ENCODE measurements at regions not wholly inside any gene's neighbourhood (a gene's known extent, or its start where the extent isn't known, plus 50 kb on each side); places are given as distances from the start of the nearest gene placed in this dataset.

GRCh38 chr14:85336817-85337216, 193.1 kb upstream of the FLRT2 start:
- Histone ChIP-seq H3K9me3 (ENCODE audit: low read depth) (no peaks in the 10 kb centered on the region), H3K4me2 (no peak overlapping the region), H4K20me1 (ENCODE audit: insufficient read depth, poor library complexity, severe bottlenecking) (no peaks in the 10 kb centered on the region), H3K9me2 (replicated peaks; ENCODE audit: insufficient read depth) (no peaks in the 10 kb centered on the region), H3K4me3 (no peak overlapping the region), H3K79me2 (no peaks in the 10 kb centered on the region), H3K27me3 (no peaks in the 10 kb centered on the region), H2AFZ (no peak overlapping the region), H3K27ac (no peak overlapping the region), H3K36me3 (replicated peaks; ENCODE audit: insufficient read depth, low read depth) (no peaks in the 10 kb centered on the region), H3K4me1 (ENCODE audit: insufficient read depth) (no peaks in the 10 kb centered on the region)
- no peak for DNase-seq (ENCODE audit: low spot score)
- TF ChIP-seq CTCF (IDR thresholded peaks at IDR 0.05; ENCODE audit: poor library complexity) (no peak), EZH2phosphoT487 (IDR thresholded peaks at IDR 0.05; ENCODE audit: low read depth, severe bottlenecking, unreplicated experiment) (no peak), EZH2 (IDR thresholded peaks at IDR 0.05; ENCODE audit: borderline replicate concordance) (no peak)
- WGBS (ENCODE audit: low lambda C conversion rate, missing lambda C conversion rate) = 80% methylated on average over 5 of the region's 5 CpGs

- Histone ChIP-seq H3K9me3 (ENCODE audit: low read depth) (no peaks in the 10 kb centered on the region), H3K4me1 (ENCODE audit: insufficient read depth) (no peaks in the 10 kb centered on the region), H2AFZ (no peak overlapping the region), H4K20me1 (ENCODE audit: insufficient read depth, poor library complexity, severe bottlenecking) (no peaks in the 10 kb centered on the region), H3K4me2 (no peak overlapping the region), H3K4me3 (no peak overlapping the region), H3K27ac (no peak overlapping the region), H3K27me3 (no peaks in the 10 kb centered on the region), H3K79me2 (no peaks in the 10 kb centered on the region), H3K9me2 (replicated peaks; ENCODE audit: insufficient read depth) (no peaks in the 10 kb centered on the region), H3K36me3 (replicated peaks; ENCODE audit: insufficient read depth, low read depth) (no peaks in the 10 kb centered on the region)
- no peak for DNase-seq (ENCODE audit: low spot score)
- no peak for TF ChIP-seq EZH2 (IDR thresholded peaks at IDR 0.05; ENCODE audit: borderline replicate concordance)
- no peak for TF ChIP-seq EZH2phosphoT487 (IDR thresholded peaks at IDR 0.05; ENCODE audit: low read depth, severe bottlenecking, unreplicated experiment)
- no peak for TF ChIP-seq CTCF (IDR thresholded peaks at IDR 0.05; ENCODE audit: poor library complexity)
- 70% methylated on average over 2 of the region's 2 CpGs for WGBS (ENCODE audit: low lambda C conversion rate, missing lambda C conversion rate)
These were observed 191.0 kb upstream of the FLRT2 start for GRCh38 chr14:85338895-85339294.

GRCh38 chr14:85342858-85343607, 186.9 kb upstream of the FLRT2 start:
- WGBS (ENCODE audit: low lambda C conversion rate, missing lambda C conversion rate) = 93% methylated on average over 3 of the region's 3 CpGs
- H3K79me2 ChIP-seq = no peaks in the 10 kb centered on the region
- TF ChIP-seq EZH2 (IDR thresholded peaks at IDR 0.05; ENCODE audit: borderline replicate concordance) (no peak), CTCF (IDR thresholded peaks at IDR 0.05; ENCODE audit: poor library complexity) (no peak), EZH2phosphoT487 (IDR thresholded peaks at IDR 0.05; ENCODE audit: low read depth, severe bottlenecking, unreplicated experiment) (no peak)

More at GRCh38 chr14:85342858-85343607, 186.9 kb upstream of the FLRT2 start:
- Histone ChIP-seq H2AFZ (no peak overlapping the region), H3K27me3 (no peaks in the 10 kb centered on the region), H3K9me3 (ENCODE audit: low read depth) (no peaks in the 10 kb centered on the region), H3K9me2 (replicated peaks; ENCODE audit: insufficient read depth) (no peaks in the 10 kb centered on the region), H3K4me1 (ENCODE audit: insufficient read depth) (no peaks in the 10 kb centered on the region), H3K4me3 (no peak overlapping the region), H3K27ac (no peak overlapping the region), H3K4me2 (no peak overlapping the region), H3K36me3 (replicated peaks; ENCODE audit: insufficient read depth, low read depth) (no peaks in the 10 kb centered on the region), H4K20me1 (ENCODE audit: insufficient read depth, poor library complexity, severe bottlenecking) (no peaks in the 10 kb centered on the region)
- DNase-seq (ENCODE audit: low spot score) = no peak
